PC-3 (cell line): ENCODE measurements at regions not wholly inside any gene's neighbourhood (a gene's known extent, or its start where the extent isn't known, plus 50 kb on each side); places are given as distances from the start of the nearest gene placed in this dataset.

Source experiments
- CTCF ChIP-seq: fragments of 300-600 bp; sonication (generic); conservative IDR thresholded peaks from 2 replicates; pipeline ENCODE4 v1.5.1; 2017; ENCODE audit warnings: antibody characterized with exemption, low read depth, mild to moderate bottlenecking, low read length
- EZH2phosphoT487 ChIP-seq: fragments of 300-600 bp; sonication (generic); IDR thresholded peaks from 2 replicates; pipeline ENCODE4 v1.6.1; 2018; ENCODE audit warnings: mild to moderate bottlenecking, antibody characterized with exemption, low read length, borderline replicate concordance

GRCh38 chr5:164909673-164910072 lies 1404.3 kb downstream of the MAT2B start:
- TF ChIP-seq CTCF (no peak), EZH2phosphoT487 (no peak)
